SU-DHL-6 (cell line): ENCODE measurements at regions not wholly inside any gene's neighbourhood (a gene's known extent, or its start where the extent isn't known, plus 50 kb on each side); places are given as distances from the start of the nearest gene placed in this dataset.

ENCODE experiments used
- EZH2phosphoT487 ChIP-seq: fragments of 200-600 bp; sonication (generic), shearing (Covaris generic); conservative IDR thresholded peaks from 2 replicates; pipeline ENCODE4 v1.6.1; 2018; ENCODE audit warnings: mild to moderate bottlenecking, antibody characterized with exemption, low read length, moderate library complexity, mixed read lengths
- TF ChIP-seq, protein P1 (sequence below): fragments of 200-600 bp; sonication (generic); IDR thresholded peaks from one replicate; pipeline ENCODE4 v1.5.1; 2017; ENCODE audit warnings: antibody characterized with exemption, mild to moderate bottlenecking, low read length, moderate library complexity; ENCODE audit not compliant: insufficient read depth, poor library complexity, severe bottlenecking

DNA sequence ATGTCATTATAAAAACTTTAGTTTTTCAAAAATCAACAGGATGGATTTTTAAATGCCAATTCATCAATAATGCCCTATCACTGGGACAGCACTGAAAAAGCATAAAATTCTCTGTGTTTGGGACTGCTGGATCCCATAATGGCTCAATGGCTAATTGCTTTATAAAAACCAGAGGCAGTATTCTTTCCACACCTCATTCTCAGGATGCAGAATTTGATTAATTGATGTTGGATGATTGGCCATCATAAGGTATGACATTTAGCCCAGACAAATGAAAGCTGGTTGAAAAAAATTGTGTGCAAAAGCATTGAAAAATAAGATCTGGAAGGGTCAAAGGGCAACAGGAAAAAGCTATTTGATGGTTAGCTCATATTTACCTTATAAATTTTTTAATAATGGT is 362.2 kb upstream of the SNX7 start:
- TF ChIP-seq, protein P1, sequence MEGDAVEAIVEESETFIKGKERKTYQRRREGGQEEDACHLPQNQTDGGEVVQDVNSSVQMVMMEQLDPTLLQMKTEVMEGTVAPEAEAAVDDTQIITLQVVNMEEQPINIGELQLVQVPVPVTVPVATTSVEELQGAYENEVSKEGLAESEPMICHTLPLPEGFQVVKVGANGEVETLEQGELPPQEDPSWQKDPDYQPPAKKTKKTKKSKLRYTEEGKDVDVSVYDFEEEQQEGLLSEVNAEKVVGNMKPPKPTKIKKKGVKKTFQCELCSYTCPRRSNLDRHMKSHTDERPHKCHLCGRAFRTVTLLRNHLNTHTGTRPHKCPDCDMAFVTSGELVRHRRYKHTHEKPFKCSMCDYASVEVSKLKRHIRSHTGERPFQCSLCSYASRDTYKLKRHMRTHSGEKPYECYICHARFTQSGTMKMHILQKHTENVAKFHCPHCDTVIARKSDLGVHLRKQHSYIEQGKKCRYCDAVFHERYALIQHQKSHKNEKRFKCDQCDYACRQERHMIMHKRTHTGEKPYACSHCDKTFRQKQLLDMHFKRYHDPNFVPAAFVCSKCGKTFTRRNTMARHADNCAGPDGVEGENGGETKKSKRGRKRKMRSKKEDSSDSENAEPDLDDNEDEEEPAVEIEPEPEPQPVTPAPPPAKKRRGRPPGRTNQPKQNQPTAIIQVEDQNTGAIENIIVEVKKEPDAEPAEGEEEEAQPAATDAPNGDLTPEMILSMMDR = no peak
- no peak for TF ChIP-seq EZH2phosphoT487
